ENCODE measurements at regions not wholly inside any gene's neighbourhood (a gene's known extent, or its start where the extent isn't known, plus 50 kb on each side); places are given as distances from the start of the nearest gene placed in this dataset.

DNA sequence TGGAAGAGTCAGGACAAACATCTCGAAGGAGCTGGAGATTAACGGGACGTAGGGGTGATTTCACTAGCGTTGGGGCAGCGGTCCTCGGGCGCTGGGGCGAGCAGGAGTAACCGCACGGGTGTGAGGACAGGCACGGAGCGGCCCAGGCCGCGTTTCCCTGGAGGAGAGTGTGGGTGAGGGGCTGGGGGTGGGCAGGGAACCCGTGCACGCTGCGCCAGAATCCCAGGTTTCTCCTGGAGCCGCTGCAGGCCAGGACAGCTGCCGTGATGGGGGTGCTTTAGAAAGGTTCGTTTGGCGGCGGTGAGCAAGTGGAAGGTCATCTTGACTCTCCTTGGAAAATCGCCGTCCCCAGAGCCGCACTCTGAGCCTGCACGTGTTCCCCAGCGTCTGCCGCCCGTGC is 290.2 kb upstream of the IRX1 start:
- TF ChIP-seq, protein P1, sequence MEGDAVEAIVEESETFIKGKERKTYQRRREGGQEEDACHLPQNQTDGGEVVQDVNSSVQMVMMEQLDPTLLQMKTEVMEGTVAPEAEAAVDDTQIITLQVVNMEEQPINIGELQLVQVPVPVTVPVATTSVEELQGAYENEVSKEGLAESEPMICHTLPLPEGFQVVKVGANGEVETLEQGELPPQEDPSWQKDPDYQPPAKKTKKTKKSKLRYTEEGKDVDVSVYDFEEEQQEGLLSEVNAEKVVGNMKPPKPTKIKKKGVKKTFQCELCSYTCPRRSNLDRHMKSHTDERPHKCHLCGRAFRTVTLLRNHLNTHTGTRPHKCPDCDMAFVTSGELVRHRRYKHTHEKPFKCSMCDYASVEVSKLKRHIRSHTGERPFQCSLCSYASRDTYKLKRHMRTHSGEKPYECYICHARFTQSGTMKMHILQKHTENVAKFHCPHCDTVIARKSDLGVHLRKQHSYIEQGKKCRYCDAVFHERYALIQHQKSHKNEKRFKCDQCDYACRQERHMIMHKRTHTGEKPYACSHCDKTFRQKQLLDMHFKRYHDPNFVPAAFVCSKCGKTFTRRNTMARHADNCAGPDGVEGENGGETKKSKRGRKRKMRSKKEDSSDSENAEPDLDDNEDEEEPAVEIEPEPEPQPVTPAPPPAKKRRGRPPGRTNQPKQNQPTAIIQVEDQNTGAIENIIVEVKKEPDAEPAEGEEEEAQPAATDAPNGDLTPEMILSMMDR (conservative IDR thresholded peaks at IDR 0.05; ENCODE audit: low read depth in 2 of 2) = no peak
- TF ChIP-seq POLR2AphosphoS5 (IDR thresholded peaks at IDR 0.05; ENCODE audit: low read depth) (no peak), CREB1 (CRISPR knock-in tag; IDR thresholded peaks at IDR 0.05; ENCODE audit: low read depth) (no peak), EZH2 (IDR thresholded peaks at IDR 0.05; ENCODE audit: low read depth, unreplicated experiment) (no peak), EZH2phosphoT487 (IDR thresholded peaks at IDR 0.05; ENCODE audit: unreplicated experiment) (no peak), NANOG (IDR thresholded peaks at IDR 0.05; ENCODE audit: borderline replicate concordance) (no peak), JUNB (IDR thresholded peaks at IDR 0.05; ENCODE audit: unreplicated experiment) (no peak), ZNF331 (CRISPR knock-in tag; IDR thresholded peaks at IDR 0.05; ENCODE audit: low read depth) (no peak)
- TF ChIP-seq, protein P2, sequence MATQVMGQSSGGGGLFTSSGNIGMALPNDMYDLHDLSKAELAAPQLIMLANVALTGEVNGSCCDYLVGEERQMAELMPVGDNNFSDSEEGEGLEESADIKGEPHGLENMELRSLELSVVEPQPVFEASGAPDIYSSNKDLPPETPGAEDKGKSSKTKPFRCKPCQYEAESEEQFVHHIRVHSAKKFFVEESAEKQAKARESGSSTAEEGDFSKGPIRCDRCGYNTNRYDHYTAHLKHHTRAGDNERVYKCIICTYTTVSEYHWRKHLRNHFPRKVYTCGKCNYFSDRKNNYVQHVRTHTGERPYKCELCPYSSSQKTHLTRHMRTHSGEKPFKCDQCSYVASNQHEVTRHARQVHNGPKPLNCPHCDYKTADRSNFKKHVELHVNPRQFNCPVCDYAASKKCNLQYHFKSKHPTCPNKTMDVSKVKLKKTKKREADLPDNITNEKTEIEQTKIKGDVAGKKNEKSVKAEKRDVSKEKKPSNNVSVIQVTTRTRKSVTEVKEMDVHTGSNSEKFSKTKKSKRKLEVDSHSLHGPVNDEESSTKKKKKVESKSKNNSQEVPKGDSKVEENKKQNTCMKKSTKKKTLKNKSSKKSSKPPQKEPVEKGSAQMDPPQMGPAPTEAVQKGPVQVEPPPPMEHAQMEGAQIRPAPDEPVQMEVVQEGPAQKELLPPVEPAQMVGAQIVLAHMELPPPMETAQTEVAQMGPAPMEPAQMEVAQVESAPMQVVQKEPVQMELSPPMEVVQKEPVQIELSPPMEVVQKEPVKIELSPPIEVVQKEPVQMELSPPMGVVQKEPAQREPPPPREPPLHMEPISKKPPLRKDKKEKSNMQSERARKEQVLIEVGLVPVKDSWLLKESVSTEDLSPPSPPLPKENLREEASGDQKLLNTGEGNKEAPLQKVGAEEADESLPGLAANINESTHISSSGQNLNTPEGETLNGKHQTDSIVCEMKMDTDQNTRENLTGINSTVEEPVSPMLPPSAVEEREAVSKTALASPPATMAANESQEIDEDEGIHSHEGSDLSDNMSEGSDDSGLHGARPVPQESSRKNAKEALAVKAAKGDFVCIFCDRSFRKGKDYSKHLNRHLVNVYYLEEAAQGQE (IDR thresholded peaks at IDR 0.05; ENCODE audit: unreplicated experiment) = no peak
- TF ChIP-seq, protein P3, sequence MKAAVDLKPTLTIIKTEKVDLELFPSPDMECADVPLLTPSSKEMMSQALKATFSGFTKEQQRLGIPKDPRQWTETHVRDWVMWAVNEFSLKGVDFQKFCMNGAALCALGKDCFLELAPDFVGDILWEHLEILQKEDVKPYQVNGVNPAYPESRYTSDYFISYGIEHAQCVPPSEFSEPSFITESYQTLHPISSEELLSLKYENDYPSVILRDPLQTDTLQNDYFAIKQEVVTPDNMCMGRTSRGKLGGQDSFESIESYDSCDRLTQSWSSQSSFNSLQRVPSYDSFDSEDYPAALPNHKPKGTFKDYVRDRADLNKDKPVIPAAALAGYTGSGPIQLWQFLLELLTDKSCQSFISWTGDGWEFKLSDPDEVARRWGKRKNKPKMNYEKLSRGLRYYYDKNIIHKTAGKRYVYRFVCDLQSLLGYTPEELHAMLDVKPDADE (IDR thresholded peaks at IDR 0.05) = no peak
